Lung (tissue), 10 donors: ENCODE measurements at regions not wholly inside any gene's neighbourhood (a gene's known extent, or its start where the extent isn't known, plus 50 kb on each side); places are given as distances from the start of the nearest gene placed in this dataset. TPM values are rescaled to one million over a fixed set of nuclear protein-coding genes. Genes with fewer than 3 reads are reported as not detected.
"Not testable (repeated sequence)": the region's sequence is repeated elsewhere in the genome, so short reads cannot be mapped to it uniquely, and the experiment has no call there.

ENCODE experiments used
- ATAC-seq: fragments of 200-7000 bp; cut with Tn5 transposase; one replicate; pipeline ENCODE4 v1.9.1; 2020; ENCODE audit warnings: moderate number of reproducible peaks; ENCODE audit not compliant: insufficient read depth, low FRiP score
- DNase-seq, 3 donors: peaks; one replicate each; pipeline ENCODE4 v3.0.0-alpha.2; 2013 to 2017
- H3K27ac ChIP-seq, 2 donors: one replicate each; pipeline ENCODE4 v1.5.1; 2013; ENCODE audit warnings: mild to moderate bottlenecking in 2 of 2, moderate library complexity in 2 of 2, control low read depth in 1 of 2, inconsistent platforms in 1 of 2, low read depth in 1 of 2, low read length in 1 of 2
- H3K27me3 ChIP-seq, 3 donors: one replicate each; pipeline ENCODE4 v1.5.1; 2013; ENCODE audit warnings: low read length in 2 of 3; ENCODE audit not compliant: control insufficient read depth in 3 of 3, insufficient read depth in 3 of 3
- H3K36me3 ChIP-seq, 4 donors: one replicate each; pipeline ENCODE4 v1.5.1; 2013; ENCODE audit warnings: low read length in 4 of 4, mild to moderate bottlenecking in 1 of 4, moderate library complexity in 1 of 4; ENCODE audit not compliant: control insufficient read depth in 4 of 4, insufficient read depth in 4 of 4
- H3K4me1 ChIP-seq, 5 donors: one replicate each; pipeline ENCODE4 v1.5.1; 2013; ENCODE audit warnings: low read length in 5 of 5, mild to moderate bottlenecking in 2 of 5, moderate library complexity in 1 of 5; ENCODE audit not compliant: control insufficient read depth in 5 of 5, insufficient read depth in 5 of 5
- H3K4me3 ChIP-seq: one replicate; pipeline ENCODE4 v1.5.1; 2013; ENCODE audit warnings: mild to moderate bottlenecking, control low read depth, moderate library complexity
- H3K9ac ChIP-seq, 2 donors: one replicate each; pipeline ENCODE4 v1.5.1; 2013; ENCODE audit warnings: low read length in 2 of 2, control low read depth in 1 of 2; ENCODE audit not compliant: insufficient read depth in 1 of 2
- H3K9me3 ChIP-seq, 4 donors: one replicate each; pipeline ENCODE4 v1.5.1; 2013; ENCODE audit warnings: low read length in 3 of 4, mild to moderate bottlenecking in 1 of 4, moderate library complexity in 1 of 4; ENCODE audit not compliant: control insufficient read depth in 4 of 4, insufficient read depth in 3 of 4
- WGBS, 2 donors: extraction: QIAGEN DNeasy Blood & Tissue Kit; methylation state at CpG; one replicate each; pipeline ENCODE4 v1.1.7; 2013; 5-methylcytosine and 5-hydroxymethylcytosine counted together
- small RNA-seq: library from RNA; depleted of rRNA; stranded (forward); fragments of <200 nt; gene quantifications from one replicate; pipeline ENCODE3, GENCODE V24; 2014; ENCODE audit warnings: low replicate concordance
- donor health status: Bipolar disorder and iron deficiency.
- donor health status: healthy.
- donor health status: DM: yes; HTN: yes; CAD: no.

- 57 to 72% methylated on average over 2 of the region's 2 CpGs for WGBS, 2 donors
- not testable (repeated sequence) for H3K9ac ChIP-seq, H3K27me3 ChIP-seq, H3K4me3 ChIP-seq, H3K9me3 ChIP-seq, H3K27ac ChIP-seq, H3K36me3 ChIP-seq, DNase-seq, ATAC-seq, H3K4me1 ChIP-seq
These were observed 61.0 kb downstream of the FOXD4L5 start for GRCh38 chr9:65223986-65224385.

DNA sequence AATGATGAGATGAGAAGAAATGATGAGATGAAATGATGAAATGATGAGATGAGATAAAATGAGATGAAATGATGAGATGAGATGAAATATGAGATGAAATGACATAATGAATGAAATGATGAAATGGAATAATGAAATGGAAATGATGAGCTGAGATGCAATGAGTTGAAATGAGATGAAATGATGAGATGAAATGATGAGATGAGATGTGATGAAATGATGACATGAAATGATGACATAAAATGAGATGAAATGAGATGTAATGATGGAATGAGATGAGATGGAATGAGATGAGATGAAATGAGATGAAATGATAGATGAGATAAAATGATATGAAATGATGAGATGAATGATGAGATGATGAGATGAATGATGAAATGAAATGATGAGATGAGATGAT, 76.2 kb downstream of the FOXD4L5 start:
- H3K27ac ChIP-seq, ATAC-seq: not testable (repeated sequence)

DNA sequence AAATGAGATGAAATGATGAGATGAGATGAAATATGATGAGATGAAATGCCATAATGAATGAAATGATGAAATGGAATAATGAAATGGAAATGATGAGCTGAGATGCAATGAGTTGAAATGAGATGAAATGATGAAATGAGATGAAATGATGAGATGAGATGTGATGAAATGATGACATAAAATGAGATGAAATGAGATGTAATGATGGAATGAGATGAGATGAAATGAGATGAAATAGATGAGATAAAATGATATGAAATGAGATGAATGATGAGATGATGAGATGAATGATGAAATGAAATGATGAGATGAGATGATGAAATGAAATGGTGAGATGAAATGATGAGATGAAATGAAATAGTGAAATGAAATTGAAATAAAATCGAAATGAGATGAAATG, 77.7 kb downstream of the FOXD4L5 start:
- not testable (repeated sequence) for DNase-seq, H3K9me3 ChIP-seq, H3K9ac ChIP-seq, H3K4me1 ChIP-seq, H3K4me3 ChIP-seq, ATAC-seq, H3K27ac ChIP-seq, H3K36me3 ChIP-seq, H3K27me3 ChIP-seq
- no CpG with 5 or more reads among the region's 1 CpG for WGBS, 2 donors

More for the DNA sequence above, 76.2 kb downstream of the FOXD4L5 start:
- H3K4me1 ChIP-seq, H3K27me3 ChIP-seq, H3K4me3 ChIP-seq, H3K9ac ChIP-seq, H3K36me3 ChIP-seq, H3K9me3 ChIP-seq, DNase-seq: not testable (repeated sequence)

GRCh38 chr9:65205853-65206252, 79.2 kb downstream of the FOXD4L5 start:
- not testable (repeated sequence) for H3K27ac ChIP-seq, H3K36me3 ChIP-seq, H3K9ac ChIP-seq, H3K4me1 ChIP-seq, DNase-seq, H3K9me3 ChIP-seq, H3K4me3 ChIP-seq, ATAC-seq, H3K27me3 ChIP-seq
- no CpG with 5 or more reads among the region's 1 CpG for WGBS, 2 donors

- H3K27me3 ChIP-seq, H3K9ac ChIP-seq, H3K27ac ChIP-seq, H3K4me1 ChIP-seq, H3K36me3 ChIP-seq, H3K4me3 ChIP-seq, H3K9me3 ChIP-seq, DNase-seq, ATAC-seq: not testable (repeated sequence)
- 82 to 92% methylated on average over 14 to 22 of the region's 65 CpGs for WGBS, 2 donors
These were observed 89.2 kb downstream of the FOXD4L5 start for GRCh38 chr9:65195781-65196180.

DNA sequence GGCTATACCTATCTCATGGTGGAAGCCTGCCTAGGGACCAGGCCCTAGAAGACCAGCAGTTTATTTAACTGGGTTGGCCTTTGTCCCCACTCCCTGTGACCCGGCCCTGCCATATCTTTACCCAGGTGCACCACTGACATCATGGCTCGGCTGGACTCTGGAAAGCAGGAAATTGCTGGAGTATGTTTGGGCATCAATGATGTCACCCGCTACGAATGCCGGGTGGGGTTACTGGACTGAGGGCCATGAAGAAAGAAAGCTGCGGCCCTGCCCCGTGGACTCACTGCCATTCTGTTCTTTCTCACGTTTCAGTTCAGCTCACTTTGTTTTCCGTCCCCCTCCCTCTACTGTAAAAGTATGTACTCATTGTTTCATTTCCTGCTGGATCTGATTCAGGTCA, 129.1 kb downstream of the FOXD4L5 start:
- H3K4me3 ChIP-seq, H3K27ac ChIP-seq, H3K27me3 ChIP-seq, H3K4me1 ChIP-seq, ATAC-seq, H3K36me3 ChIP-seq, H3K9me3 ChIP-seq, H3K9ac ChIP-seq: not testable (repeated sequence)
- peak in 1 of 3 donors; percentile 11 for DNase-seq
- WGBS, 2 donors, result 73 to 77% methylated on average over 4 to 6 of the region's 9 CpGs

Small RNA genes in the stretch of these regions (small RNA-seq; reads per million reads assigned to genes)
- gene AL512605.2, result not detected
